Pancreas (tissue), 10 donors: ENCODE measurements at regions not wholly inside any gene's neighbourhood (a gene's known extent, or its start where the extent isn't known, plus 50 kb on each side); places are given as distances from the start of the nearest gene placed in this dataset.

Source experiments
- ATAC-seq, 4 donors: fragments of 200-7000 bp; cut with Tn5 transposase; one replicate each; pipeline versions ENCODE4 v1.8.0 to v1.9.1; 2020; ENCODE audit warnings: mild to moderate bottlenecking in 4 of 4, moderate library complexity in 4 of 4
- DNase-seq, 6 donors: peaks; one replicate each; pipeline ENCODE4 v3.0.0-alpha.2; 2020
- FAIRE-seq: peaks from 2 replicates; lab custom pipeline; 2012; peaks lifted over from hg19 to GRCh38; lab: Jason Lieb, UNC
- H3K27ac ChIP-seq, 4 donors: fragments of 200-600 bp; sonication (generic); 1 replicate in 3 of 4; 2 replicates in 1 of 4; pipeline versions ENCODE4 v1.5.0 to v1.8.0; 2020
- H3K27me3 ChIP-seq, 4 donors: fragments of 200-600 bp; one replicate each; pipeline ENCODE4 v1.8.0; 2021
- H3K36me3 ChIP-seq, 3 donors: fragments of 200-600 bp; sonication (generic) in 1 of 3; one replicate each; pipeline versions ENCODE4 v1.5.0 to v1.8.0; 2020 to 2021
- H3K4me1 ChIP-seq, 3 donors: fragments of 200-600 bp; one replicate each; pipeline ENCODE4 v1.8.0; 2021
- H3K4me3 ChIP-seq, 4 donors: fragments of 200-600 bp; sonication (generic) in 2 of 4; one replicate each; pipeline versions ENCODE4 v1.5.0 to v1.8.0; 2020 to 2021
- H3K9me3 ChIP-seq, 4 donors: fragments of 200-600 bp; one replicate each; pipeline ENCODE4 v1.8.0; 2021
- CTCF ChIP-seq, 4 donors: fragments of 200-600 bp; sonication (generic) in 3 of 4; IDR thresholded peaks; one replicate each; pipeline versions ENCODE4 v1.5.0 to v1.8.0; 2021; ENCODE audit warnings: antibody characterized with exemption in 4 of 4
- WGBS, 2 donors: extraction: QIAGEN DNeasy Blood & Tissue Kit; methylation state at CpG; one replicate each; pipeline ENCODE4 v1.1.7; 2013; 5-methylcytosine and 5-hydroxymethylcytosine counted together
- intact Hi-C, 3 donors: fragments of 100-400 bp; cut with DNase I; formaldehyde crosslinking; loops; one replicate each; pipeline versions ENCODE4 v1.11.1 to v1.14.2; 2022
- donor health status: healthy with polysubstance abuse.
- donor health status: DM: no; HTN: no; CAD: no; lungs with moderate emphysema.
- donor health status: DM: no; HTN: no; CAD: no.
- donor health status: control.
- donor health status: control.
- donor health status: Bipolar disorder and iron deficiency.
- donor health status: DM: yes; HTN: yes; CAD: no.
- donor health status: DM: no; HTN: no; CAD: no.
- donor health status: DM: no; HTN: no; CAD: no.
- donor health status: DM: yes; HTN: yes; CAD: no.

GRCh38 chr1:193940176-193940575 lies 753.8 kb upstream of the B3GALT2 start:
- Histone ChIP-seq H3K9me3 (no peaks in the 10 kb centered on the region), H3K4me3 (no peak overlapping the region), H3K4me1 (no peaks in the 10 kb centered on the region), H3K27ac (no peak overlapping the region), H3K36me3 (no peaks in the 10 kb centered on the region), H3K27me3 (no peaks in the 10 kb centered on the region)
- no peak for TF ChIP-seq CTCF (IDR thresholded peaks at IDR 0.05)
- FAIRE-seq: no peak
- intact Hi-C loops: no loop called here
- DNase-seq: no peak
- WGBS, 2 donors: 23 to 38% methylated on average over 1 of the region's 1 CpG
- ATAC-seq: no peak

- WGBS, 2 donors: 96 to 100% methylated on average over 3 of the region's 3 CpGs
- no peak for ATAC-seq
Observed at GRCh38 chr1:193939585-193939984, 753.2 kb upstream of the B3GALT2 start.

GRCh38 chr1:193937308-193937707 lies 750.9 kb upstream of the B3GALT2 start:
- H3K9me3 ChIP-seq: no peaks in the 10 kb centered on the region
- no peaks in the 10 kb centered on the region for H3K4me1 ChIP-seq
- ATAC-seq (no peak), FAIRE-seq (no peak), DNase-seq (no peak)
- no peak for TF ChIP-seq CTCF (IDR thresholded peaks at IDR 0.05)
- WGBS, 2 donors: 77 to 97% methylated on average over 1 of the region's 1 CpG
- H3K27ac ChIP-seq: no peak overlapping the region
- no peak overlapping the region for H3K4me3 ChIP-seq
- intact Hi-C loops: no loop called here
- H3K36me3 ChIP-seq: no peaks in the 10 kb centered on the region
- no peaks in the 10 kb centered on the region for H3K27me3 ChIP-seq

More at GRCh38 chr1:193939585-193939984, 753.2 kb upstream of the B3GALT2 start:
- H3K36me3 ChIP-seq: no peaks in the 10 kb centered on the region
- FAIRE-seq (no peak), DNase-seq (no peak)
- no peak overlapping the region for H3K4me3 ChIP-seq
- TF ChIP-seq CTCF (IDR thresholded peaks at IDR 0.05): no peak
- no peak overlapping the region for H3K27ac ChIP-seq
- no peaks in the 10 kb centered on the region for H3K9me3 ChIP-seq
- intact Hi-C loops: no loop called here
- H3K27me3 ChIP-seq: no peaks in the 10 kb centered on the region
- H3K4me1 ChIP-seq: no peaks in the 10 kb centered on the region

- DNase-seq: no peak
- Histone ChIP-seq H3K4me3 (no peak overlapping the region), H3K9me3 (no peaks in the 10 kb centered on the region), H3K27me3 (no peaks in the 10 kb centered on the region), H3K27ac (no peak overlapping the region), H3K36me3 (no peaks in the 10 kb centered on the region), H3K4me1 (no peaks in the 10 kb centered on the region)
- FAIRE-seq: no peak
- WGBS, 2 donors: 59 to 64% methylated on average over 2 of the region's 2 CpGs
- no peak for ATAC-seq
- intact Hi-C loops: no loop called here
- TF ChIP-seq CTCF (IDR thresholded peaks at IDR 0.05): no peak
Observed at GRCh38 chr1:193932979-193933378, 746.6 kb upstream of the B3GALT2 start.

GRCh38 chr1:193931356-193931755 lies 744.9 kb upstream of the B3GALT2 start:
- WGBS, 2 donors: 80 to 84% methylated on average over 8 of the region's 8 CpGs
- no peak for TF ChIP-seq CTCF (IDR thresholded peaks at IDR 0.05)
- no peak for FAIRE-seq

More at GRCh38 chr1:193931356-193931755, 744.9 kb upstream of the B3GALT2 start:
- no peaks in the 10 kb centered on the region for H3K27me3 ChIP-seq
- H3K9me3 ChIP-seq: no peaks in the 10 kb centered on the region
- DNase-seq (no peak), ATAC-seq (no peak)
- no peaks in the 10 kb centered on the region for H3K4me1 ChIP-seq
- no peak overlapping the region for H3K27ac ChIP-seq
- H3K4me3 ChIP-seq: no peak overlapping the region
- no peaks in the 10 kb centered on the region for H3K36me3 ChIP-seq
- intact Hi-C loops: no loop called here
